ENCODE measurements at regions not wholly inside any gene's neighbourhood (a gene's known extent, or its start where the extent isn't known, plus 50 kb on each side); places are given as distances from the start of the nearest gene placed in this dataset.

- Histone ChIP-seq H3K4me1 (ENCODE audit: control insufficient read depth in 3 of 3, insufficient read depth in 3 of 3, low read length in 3 of 3) (peaks cover 0 to 6% (median 5%) of the 10 kb centered on the region in 3 donors), H3K4me3 (ENCODE audit: low read length in 3 of 3) (no peak overlapping the region), H3K27ac (ENCODE audit: low read depth, low read length) (no peak overlapping the region)
Measured at GRCh38 chr21:15437883-15438282, 291.9 kb upstream of the USP25 start.

GRCh38 chr21:15439726-15440125 is 290.1 kb upstream of the USP25 start:
- no peaks in the 10 kb centered on the region for H3K36me3 ChIP-seq (ENCODE audit: control insufficient read depth in 3 of 3, insufficient read depth in 3 of 3, low read length in 3 of 3)
- H3K9me3 ChIP-seq (ENCODE audit: control insufficient read depth in 3 of 3, low read length in 3 of 3): no peaks in the 10 kb centered on the region
- no peak overlapping the region for H3K4me3 ChIP-seq (ENCODE audit: low read length in 3 of 3)
- H3K27me3 ChIP-seq (ENCODE audit: control insufficient read depth in 3 of 3, insufficient read depth in 3 of 3, low read length in 3 of 3): no peaks in the 10 kb centered on the region
- peaks cover 6 to 18% (median 10%) of the 10 kb centered on the region in 3 donors for H3K4me1 ChIP-seq (ENCODE audit: control insufficient read depth in 3 of 3, insufficient read depth in 3 of 3, low read length in 3 of 3)
- no peak overlapping the region for H3K27ac ChIP-seq (ENCODE audit: low read depth, low read length)
- no peak overlapping the region for H3K9ac ChIP-seq (ENCODE audit: low read depth in 1 of 3, low read length in 3 of 3)

More at GRCh38 chr21:15437883-15438282, 291.9 kb upstream of the USP25 start:
- no peaks in the 10 kb centered on the region for H3K36me3 ChIP-seq (ENCODE audit: control insufficient read depth in 3 of 3, insufficient read depth in 3 of 3, low read length in 3 of 3)
- no peak overlapping the region for H3K9ac ChIP-seq (ENCODE audit: low read depth in 1 of 3, low read length in 3 of 3)
- H3K27me3 ChIP-seq (ENCODE audit: control insufficient read depth in 3 of 3, insufficient read depth in 3 of 3, low read length in 3 of 3): no peaks in the 10 kb centered on the region
- no peaks in the 10 kb centered on the region for H3K9me3 ChIP-seq (ENCODE audit: control insufficient read depth in 3 of 3, low read length in 3 of 3)

- no peaks in the 10 kb centered on the region for H3K36me3 ChIP-seq (ENCODE audit: control insufficient read depth in 3 of 3, insufficient read depth in 3 of 3, low read length in 3 of 3)
- H3K27ac ChIP-seq (ENCODE audit: low read depth, low read length): no peak overlapping the region
- no peak overlapping the region for H3K4me3 ChIP-seq (ENCODE audit: low read length in 3 of 3)
- H3K9me3 ChIP-seq (ENCODE audit: control insufficient read depth in 3 of 3, low read length in 3 of 3): no peaks in the 10 kb centered on the region
- no peaks in the 10 kb centered on the region for H3K27me3 ChIP-seq (ENCODE audit: control insufficient read depth in 3 of 3, insufficient read depth in 3 of 3, low read length in 3 of 3)
- H3K9ac ChIP-seq (ENCODE audit: low read depth in 1 of 3, low read length in 3 of 3): no peak overlapping the region
- H3K4me1 ChIP-seq (ENCODE audit: control insufficient read depth in 3 of 3, insufficient read depth in 3 of 3, low read length in 3 of 3): peaks cover 8 to 18% (median 10%) of the 10 kb centered on the region in 3 donors
Measured at GRCh38 chr21:15441060-15441493, 288.7 kb upstream of the USP25 start.

- Histone ChIP-seq H3K4me1 (ENCODE audit: control insufficient read depth in 3 of 3, insufficient read depth in 3 of 3, low read length in 3 of 3) (peaks cover 8 to 18% (median 10%) of the 10 kb centered on the region in 3 donors), H3K9ac (ENCODE audit: low read depth in 1 of 3, low read length in 3 of 3) (no peak overlapping the region), H3K36me3 (ENCODE audit: control insufficient read depth in 3 of 3, insufficient read depth in 3 of 3, low read length in 3 of 3) (no peaks in the 10 kb centered on the region), H3K27me3 (ENCODE audit: control insufficient read depth in 3 of 3, insufficient read depth in 3 of 3, low read length in 3 of 3) (no peaks in the 10 kb centered on the region), H3K27ac (ENCODE audit: low read depth, low read length) (no peak overlapping the region), H3K4me3 (ENCODE audit: low read length in 3 of 3) (no peak overlapping the region), H3K9me3 (ENCODE audit: control insufficient read depth in 3 of 3, low read length in 3 of 3) (no peaks in the 10 kb centered on the region)
Measured at GRCh38 chr21:15441992-15442391, 287.8 kb upstream of the USP25 start.

- Histone ChIP-seq H3K4me3 (ENCODE audit: low read length in 3 of 3) (no peak overlapping the region), H3K4me1 (ENCODE audit: control insufficient read depth in 3 of 3, insufficient read depth in 3 of 3, low read length in 3 of 3) (peaks cover 8 to 18% (median 10%) of the 10 kb centered on the region in 3 donors)
Measured at GRCh38 chr21:15442743-15443469, 286.9 kb upstream of the USP25 start.

GRCh38 chr21:15443740-15444117 is 286.1 kb upstream of the USP25 start:
- Histone ChIP-seq H3K9me3 (ENCODE audit: control insufficient read depth in 3 of 3, low read length in 3 of 3) (no peaks in the 10 kb centered on the region), H3K9ac (ENCODE audit: low read depth in 1 of 3, low read length in 3 of 3) (no peak overlapping the region), H3K27me3 (ENCODE audit: control insufficient read depth in 3 of 3, insufficient read depth in 3 of 3, low read length in 3 of 3) (no peaks in the 10 kb centered on the region), H3K4me1 (ENCODE audit: control insufficient read depth in 3 of 3, insufficient read depth in 3 of 3, low read length in 3 of 3) (peaks cover 8 to 18% (median 10%) of the 10 kb centered on the region in 3 donors), H3K4me3 (ENCODE audit: low read length in 3 of 3) (no peak overlapping the region), H3K36me3 (ENCODE audit: control insufficient read depth in 3 of 3, insufficient read depth in 3 of 3, low read length in 3 of 3) (no peaks in the 10 kb centered on the region), H3K27ac (ENCODE audit: low read depth, low read length) (no peak overlapping the region)

More at GRCh38 chr21:15442743-15443469, 286.9 kb upstream of the USP25 start:
- Histone ChIP-seq H3K27me3 (ENCODE audit: control insufficient read depth in 3 of 3, insufficient read depth in 3 of 3, low read length in 3 of 3) (no peaks in the 10 kb centered on the region), H3K9ac (ENCODE audit: low read depth in 1 of 3, low read length in 3 of 3) (no peak overlapping the region), H3K9me3 (ENCODE audit: control insufficient read depth in 3 of 3, low read length in 3 of 3) (no peaks in the 10 kb centered on the region), H3K27ac (ENCODE audit: low read depth, low read length) (no peak overlapping the region), H3K36me3 (ENCODE audit: control insufficient read depth in 3 of 3, insufficient read depth in 3 of 3, low read length in 3 of 3) (no peaks in the 10 kb centered on the region)

GRCh38 chr21:15444118-15444960 is 285.4 kb upstream of the USP25 start:
- H3K9me3 ChIP-seq (ENCODE audit: control insufficient read depth in 3 of 3, low read length in 3 of 3): no peaks in the 10 kb centered on the region
- no peak overlapping the region for H3K9ac ChIP-seq (ENCODE audit: low read depth in 1 of 3, low read length in 3 of 3)
- H3K27ac ChIP-seq (ENCODE audit: low read depth, low read length): no peak overlapping the region
- H3K4me1 ChIP-seq (ENCODE audit: control insufficient read depth in 3 of 3, insufficient read depth in 3 of 3, low read length in 3 of 3): peaks cover 8 to 18% (median 10%) of the 10 kb centered on the region in 3 donors
- H3K27me3 ChIP-seq (ENCODE audit: control insufficient read depth in 3 of 3, insufficient read depth in 3 of 3, low read length in 3 of 3): no peaks in the 10 kb centered on the region
- peak overlapping the region in 1 of 3 donors; percentile 22 for H3K4me3 ChIP-seq (ENCODE audit: low read length in 3 of 3)
- H3K36me3 ChIP-seq (ENCODE audit: control insufficient read depth in 3 of 3, insufficient read depth in 3 of 3, low read length in 3 of 3): no peaks in the 10 kb centered on the region

- no peak overlapping the region for H3K27ac ChIP-seq (ENCODE audit: low read depth, low read length)
Measured at GRCh38 chr21:15445327-15445726, 284.5 kb upstream of the USP25 start.

GRCh38 chr21:15446223-15446622 is 283.6 kb upstream of the USP25 start:
- no peak overlapping the region for H3K27ac ChIP-seq (ENCODE audit: low read depth, low read length)

More at GRCh38 chr21:15445327-15445726, 284.5 kb upstream of the USP25 start:
- H3K27me3 ChIP-seq (ENCODE audit: control insufficient read depth in 3 of 3, insufficient read depth in 3 of 3, low read length in 3 of 3): no peaks in the 10 kb centered on the region
- H3K4me3 ChIP-seq (ENCODE audit: low read length in 3 of 3): no peak overlapping the region
- no peak overlapping the region for H3K9ac ChIP-seq (ENCODE audit: low read depth in 1 of 3, low read length in 3 of 3)
- H3K9me3 ChIP-seq (ENCODE audit: control insufficient read depth in 3 of 3, low read length in 3 of 3): no peaks in the 10 kb centered on the region
- peaks cover 8 to 18% (median 10%) of the 10 kb centered on the region in 3 donors for H3K4me1 ChIP-seq (ENCODE audit: control insufficient read depth in 3 of 3, insufficient read depth in 3 of 3, low read length in 3 of 3)
- no peaks in the 10 kb centered on the region for H3K36me3 ChIP-seq (ENCODE audit: control insufficient read depth in 3 of 3, insufficient read depth in 3 of 3, low read length in 3 of 3)

GRCh38 chr21:15449556-15449955 is 280.2 kb upstream of the USP25 start:
- H3K27ac ChIP-seq (ENCODE audit: low read depth, low read length): no peak overlapping the region
- no peaks in the 10 kb centered on the region for H3K36me3 ChIP-seq (ENCODE audit: control insufficient read depth in 3 of 3, insufficient read depth in 3 of 3, low read length in 3 of 3)
- no peaks in the 10 kb centered on the region for H3K27me3 ChIP-seq (ENCODE audit: control insufficient read depth in 3 of 3, insufficient read depth in 3 of 3, low read length in 3 of 3)
- H3K4me3 ChIP-seq (ENCODE audit: low read length in 3 of 3): no peak overlapping the region
- peaks cover under 1 to 4% (median 1%) of the 10 kb centered on the region in 3 donors for H3K4me1 ChIP-seq (ENCODE audit: control insufficient read depth in 3 of 3, insufficient read depth in 3 of 3, low read length in 3 of 3)
- no peaks in the 10 kb centered on the region for H3K9me3 ChIP-seq (ENCODE audit: control insufficient read depth in 3 of 3, low read length in 3 of 3)
- no peak overlapping the region for H3K9ac ChIP-seq (ENCODE audit: low read depth in 1 of 3, low read length in 3 of 3)

More at GRCh38 chr21:15446223-15446622, 283.6 kb upstream of the USP25 start:
- no peaks in the 10 kb centered on the region for H3K36me3 ChIP-seq (ENCODE audit: control insufficient read depth in 3 of 3, insufficient read depth in 3 of 3, low read length in 3 of 3)
- H3K9ac ChIP-seq (ENCODE audit: low read depth in 1 of 3, low read length in 3 of 3): no peak overlapping the region
- H3K27me3 ChIP-seq (ENCODE audit: control insufficient read depth in 3 of 3, insufficient read depth in 3 of 3, low read length in 3 of 3): no peaks in the 10 kb centered on the region
- H3K9me3 ChIP-seq (ENCODE audit: control insufficient read depth in 3 of 3, low read length in 3 of 3): no peaks in the 10 kb centered on the region
- H3K4me3 ChIP-seq (ENCODE audit: low read length in 3 of 3): no peak overlapping the region
- H3K4me1 ChIP-seq (ENCODE audit: control insufficient read depth in 3 of 3, insufficient read depth in 3 of 3, low read length in 3 of 3): peaks cover 7 to 13% (median 8%) of the 10 kb centered on the region in 3 donors

Measured in skeletal muscle tissue (tissue), 3 donors.